ENCODE measurements at regions not wholly inside any gene's neighbourhood (a gene's known extent, or its start where the extent isn't known, plus 50 kb on each side); places are given as distances from the start of the nearest gene placed in this dataset.

DNA sequence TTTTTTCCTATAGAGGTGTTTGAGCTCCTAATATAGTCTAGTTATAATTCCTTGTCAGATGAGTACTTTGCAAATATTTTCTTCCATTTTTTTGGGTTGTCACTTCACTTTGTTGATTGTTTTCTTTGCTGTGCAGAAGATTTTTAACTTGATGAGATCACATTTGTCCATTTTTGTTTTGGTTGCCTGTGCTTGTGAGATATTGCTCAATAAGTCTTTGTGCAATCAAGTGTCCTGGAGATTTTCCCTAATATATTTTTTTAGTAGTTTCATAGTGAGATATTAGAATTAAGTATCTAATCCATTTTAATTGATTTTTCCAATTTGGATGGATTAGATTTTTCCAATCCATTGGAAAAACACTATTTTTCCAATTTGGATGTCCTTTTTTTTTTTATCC is 1395.5 kb downstream of the PLA2G4A start:
- no peak for DNase-seq (ENCODE audit: low read depth in 4 of 4, low spot score in 3 of 4)

DNA sequence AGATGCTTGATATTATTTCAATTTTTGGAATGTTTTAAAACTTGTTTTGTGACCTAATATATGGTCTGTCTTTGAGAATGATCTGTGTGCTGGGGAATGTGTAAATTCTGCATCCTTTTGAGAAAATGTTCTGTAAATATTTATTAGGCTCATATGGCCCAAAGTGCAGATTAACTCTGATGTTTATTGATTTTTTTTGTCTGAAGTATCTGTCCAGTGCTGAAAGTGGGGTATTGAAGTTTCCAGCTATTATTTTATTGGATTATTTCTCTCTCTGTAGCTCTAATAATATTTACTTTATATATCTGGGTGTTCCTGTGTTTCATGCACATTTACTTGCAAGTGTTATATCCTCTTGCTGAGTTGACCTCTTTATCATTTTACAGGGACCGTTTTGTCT is 1397.2 kb downstream of the PLA2G4A start:
- no peak for DNase-seq (ENCODE audit: low read depth in 4 of 4, low spot score in 3 of 4)

DNA sequence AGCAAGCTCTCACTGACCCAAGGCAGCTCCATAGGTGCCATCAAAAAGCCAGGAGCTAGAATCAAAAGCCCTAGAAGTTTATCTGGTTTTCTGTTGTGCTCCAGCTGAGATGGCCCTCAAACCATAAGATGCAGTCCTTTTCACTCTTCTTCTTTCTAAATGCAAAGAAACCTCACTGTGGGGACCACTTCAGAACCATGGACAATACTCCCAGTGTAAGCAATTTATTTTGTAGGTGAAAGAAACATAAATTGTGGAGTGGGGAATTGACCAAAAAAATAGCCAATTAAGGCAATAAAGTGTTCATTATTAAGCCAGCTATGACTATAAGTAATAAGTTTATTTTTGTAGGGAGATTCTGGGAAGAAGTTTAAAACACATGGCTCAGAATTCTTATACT is 1399.9 kb downstream of the PLA2G4A start:
- no peak for DNase-seq (ENCODE audit: low read depth in 4 of 4, low spot score in 3 of 4)

DNA sequence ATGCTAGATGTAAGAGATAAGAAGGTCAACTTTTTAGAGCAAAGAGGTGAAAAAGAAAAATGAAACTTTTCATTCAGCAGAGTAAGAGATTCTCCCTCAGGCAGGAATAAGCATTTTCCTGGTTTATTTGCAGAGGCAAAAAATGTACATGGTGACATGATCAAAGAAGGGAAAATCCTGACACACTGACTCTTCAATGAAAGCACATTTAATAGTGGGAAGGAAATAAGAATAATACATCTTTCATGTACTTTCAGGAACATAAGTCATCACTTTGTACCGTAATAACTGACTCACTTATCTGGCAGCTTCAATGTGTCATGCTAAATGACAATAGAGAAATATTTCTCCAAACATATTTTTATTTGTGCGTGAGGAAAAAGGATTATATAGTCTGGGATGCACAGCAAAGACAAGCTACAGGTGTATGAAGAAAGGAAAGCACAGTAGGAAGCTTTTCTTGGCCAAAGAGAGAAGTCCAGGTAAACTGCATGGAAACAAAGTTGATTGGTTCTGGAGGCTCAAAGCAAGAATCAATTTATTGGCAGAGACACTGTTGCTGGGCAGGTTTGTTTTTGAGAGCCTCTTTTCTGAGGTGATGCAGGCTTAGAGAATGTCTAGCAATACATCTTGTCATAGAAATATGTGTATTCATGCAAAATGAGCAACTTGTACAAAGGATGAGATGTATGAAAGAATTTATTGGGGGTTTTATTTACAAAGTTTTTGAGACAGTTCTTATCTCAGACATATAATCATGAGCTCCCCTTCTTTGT is 1409.0 kb downstream of the PLA2G4A start:
- no peak for DNase-seq (ENCODE audit: low read depth in 4 of 4, low spot score in 3 of 4)

DNA sequence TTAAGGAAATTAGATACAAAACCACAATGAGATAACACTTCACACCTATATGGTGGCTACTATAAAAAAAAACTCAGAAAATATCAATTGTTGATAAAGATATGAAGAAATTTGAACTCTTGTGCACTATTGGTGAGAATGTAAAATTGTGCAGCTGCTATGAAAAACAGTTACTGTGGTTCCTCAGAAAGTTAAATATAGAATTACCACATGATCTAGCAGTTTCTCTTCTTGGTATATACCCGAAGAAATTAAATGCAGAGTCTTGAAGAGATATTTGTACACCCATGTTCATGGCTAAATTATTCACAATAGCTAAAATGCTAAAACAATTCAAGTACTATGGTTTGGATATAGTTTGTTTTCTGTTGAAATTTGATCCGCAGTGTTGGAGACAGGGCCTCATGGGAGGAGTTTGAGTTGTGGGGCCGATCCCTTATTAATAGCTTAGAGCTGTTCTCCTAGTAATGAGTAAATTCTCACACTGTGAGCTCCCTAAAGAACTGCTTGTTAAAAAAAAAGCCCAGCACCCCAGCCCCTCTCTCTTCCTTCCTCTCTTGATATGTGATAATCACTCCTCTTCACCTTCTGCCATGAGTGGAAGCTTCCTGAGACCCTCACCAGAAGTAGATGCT is 1412.1 kb downstream of the PLA2G4A start:
- DNase-seq (ENCODE audit: low read depth in 4 of 4, low spot score in 3 of 4): no peak

DNA sequence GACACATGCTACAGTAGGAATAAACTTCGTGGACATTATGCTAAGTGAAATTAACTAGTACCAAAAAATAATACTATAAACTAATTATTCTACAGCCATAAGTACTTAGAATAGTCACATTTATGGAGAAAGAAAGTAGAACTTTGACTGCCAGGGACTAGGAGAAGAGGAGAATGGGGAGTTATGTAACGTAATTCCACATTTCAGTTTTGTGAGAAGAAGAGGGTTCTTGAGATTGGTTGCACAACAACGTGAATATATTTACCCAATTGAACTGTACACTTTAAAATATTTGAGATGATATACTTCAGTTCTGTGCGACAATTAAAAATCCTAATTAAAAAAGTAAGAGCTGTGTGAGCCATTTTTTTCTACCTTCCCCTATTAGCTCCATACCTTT is 1412.9 kb downstream of the PLA2G4A start:
- DNase-seq (ENCODE audit: low read depth in 4 of 4, low spot score in 3 of 4): no peak

DNA sequence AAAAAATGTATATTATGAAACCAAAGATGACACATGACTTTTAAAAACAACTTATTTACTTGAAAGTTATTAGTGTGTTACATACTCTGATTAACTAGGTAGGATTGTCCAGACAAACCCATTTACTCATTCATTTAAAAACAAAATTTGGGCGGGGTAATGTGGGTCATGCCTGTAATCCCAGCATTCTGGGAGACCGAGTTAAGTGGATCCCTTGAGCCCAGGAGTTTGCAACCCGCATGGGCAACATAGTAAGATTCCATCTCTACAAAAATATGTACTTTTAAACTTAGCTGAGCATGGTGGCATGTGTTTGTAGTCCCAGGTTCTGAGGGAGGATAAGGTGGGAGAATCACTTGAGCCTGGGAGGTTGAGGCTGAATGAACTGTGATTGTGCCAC is 1414.7 kb downstream of the PLA2G4A start:
- no peak for DNase-seq (ENCODE audit: low read depth in 4 of 4, low spot score in 3 of 4)

DNA sequence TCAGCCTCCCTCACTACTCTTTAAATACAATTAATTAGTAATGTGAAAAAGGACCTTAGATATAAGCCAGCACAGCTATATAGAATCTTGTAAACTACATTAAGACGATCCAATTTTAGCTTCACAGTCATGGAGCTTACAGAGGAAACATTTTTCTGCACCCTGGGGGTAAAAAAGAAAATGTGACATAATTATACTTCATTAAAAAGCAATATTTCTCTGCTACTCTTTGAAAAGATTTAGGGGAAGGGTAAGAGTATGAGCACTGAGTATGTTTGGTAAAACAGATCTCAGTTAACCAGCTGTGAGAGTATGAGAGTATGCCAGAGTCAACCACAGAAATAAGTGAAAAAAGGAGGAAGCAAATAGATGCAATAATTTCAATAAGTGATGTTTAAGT is 1415.9 kb downstream of the PLA2G4A start:
- DNase-seq (ENCODE audit: low read depth in 4 of 4, low spot score in 3 of 4): no peak

DNA sequence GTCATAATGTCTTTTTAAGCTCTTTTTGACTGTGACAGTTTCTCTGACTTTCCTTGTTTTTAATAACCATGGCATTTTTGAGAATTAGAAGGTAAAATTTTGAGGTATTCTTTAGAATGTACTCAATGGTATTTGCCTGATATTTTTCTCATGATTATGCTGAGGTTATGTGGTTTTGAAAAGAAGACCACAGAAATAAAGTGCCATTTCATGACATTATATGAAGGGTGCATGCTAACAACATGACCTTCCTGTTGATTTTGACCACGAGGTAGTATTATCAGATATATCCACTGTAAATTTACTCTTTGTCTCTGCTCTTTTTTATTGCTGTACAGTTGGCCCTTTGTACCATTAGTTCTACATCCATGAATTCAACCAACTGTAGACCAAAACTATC is 1418.5 kb downstream of the PLA2G4A start:
- no peak for DNase-seq (ENCODE audit: low read depth in 4 of 4, low spot score in 3 of 4)

DNA sequence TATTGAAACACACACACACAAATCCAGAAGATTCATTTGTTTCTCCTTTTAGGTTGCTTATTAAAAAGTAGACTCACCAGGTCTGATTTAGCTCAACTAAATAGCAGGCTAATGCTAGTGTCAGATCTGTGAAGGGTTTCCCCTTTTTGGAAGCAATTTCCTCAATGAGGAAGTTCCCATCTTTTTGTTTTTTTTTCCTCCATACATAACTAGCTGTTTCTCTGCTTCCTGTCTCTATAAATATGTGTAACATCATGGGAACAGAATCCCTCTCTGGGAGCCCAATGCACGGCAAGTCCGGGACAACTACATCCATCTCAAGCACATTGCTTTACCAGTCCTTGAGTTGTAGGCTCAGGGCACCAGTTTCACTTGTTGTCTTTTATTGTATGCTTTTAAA is 1421.1 kb downstream of the PLA2G4A start:
- DNase-seq (ENCODE audit: low read depth in 4 of 4, low spot score in 3 of 4): no peak

DNA sequence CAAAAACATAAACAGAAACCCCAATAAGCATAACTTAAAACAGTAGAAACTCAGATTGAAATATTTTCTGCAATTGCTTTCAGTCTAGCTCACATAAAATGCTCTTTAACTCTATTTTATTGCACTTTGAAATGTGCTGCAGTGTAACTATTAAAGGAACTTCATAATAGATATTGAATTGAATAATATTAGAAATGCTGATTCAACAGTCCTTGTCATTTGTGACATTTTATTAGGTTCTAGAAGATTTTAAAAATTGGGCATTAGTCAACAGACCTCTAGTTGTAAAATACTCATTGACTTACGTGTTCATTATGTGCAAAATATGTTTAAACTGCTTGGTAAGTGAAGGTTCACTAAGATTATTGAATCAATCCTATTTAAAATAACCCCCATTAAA is 1422.3 kb downstream of the PLA2G4A start:
- no peak for DNase-seq (ENCODE audit: low read depth in 4 of 4, low spot score in 3 of 4)

DNA sequence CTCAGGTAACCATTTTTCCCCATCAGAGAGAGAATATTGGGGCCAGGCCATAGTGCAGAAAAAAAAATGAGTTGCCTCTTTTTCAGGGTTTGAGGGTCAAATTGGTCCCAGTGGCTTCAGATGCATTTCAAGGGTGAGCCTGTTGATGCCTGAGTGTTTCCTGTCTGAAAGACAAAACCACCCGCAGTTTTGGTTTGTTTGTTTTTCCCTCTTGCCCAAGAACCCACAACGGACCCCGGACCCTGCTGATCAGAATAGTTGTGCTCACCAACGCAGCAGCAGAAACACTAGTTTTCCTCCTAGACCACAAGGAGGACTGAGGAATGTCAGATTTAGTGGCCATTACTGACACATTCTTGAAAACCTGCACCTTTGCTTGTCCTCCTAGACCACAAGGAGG is 1433.1 kb downstream of the PLA2G4A start:
- DNase-seq (ENCODE audit: low read depth in 4 of 4, low spot score in 3 of 4): no peak

DNA sequence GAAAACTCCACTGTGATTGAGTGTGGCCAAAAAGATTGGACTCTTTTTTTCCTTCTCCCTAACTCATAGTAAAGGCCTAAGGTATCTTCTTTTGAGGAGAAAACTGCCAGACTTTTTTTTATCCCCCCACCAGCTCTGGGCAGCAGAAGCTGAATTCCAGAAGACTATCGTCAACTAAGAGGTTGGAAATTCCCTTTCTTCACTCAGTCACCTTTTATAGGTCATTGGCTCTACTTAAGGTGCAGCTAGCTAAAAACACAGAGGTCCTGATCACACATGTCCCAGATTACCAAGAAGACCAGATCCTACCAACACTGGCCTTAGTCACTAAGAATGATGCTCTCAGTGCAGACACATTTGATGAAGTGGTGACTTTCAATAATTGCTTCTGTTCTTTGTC is 1441.2 kb downstream of the PLA2G4A start:
- DNase-seq (ENCODE audit: low read depth in 4 of 4, low spot score in 3 of 4): no peak

DNA sequence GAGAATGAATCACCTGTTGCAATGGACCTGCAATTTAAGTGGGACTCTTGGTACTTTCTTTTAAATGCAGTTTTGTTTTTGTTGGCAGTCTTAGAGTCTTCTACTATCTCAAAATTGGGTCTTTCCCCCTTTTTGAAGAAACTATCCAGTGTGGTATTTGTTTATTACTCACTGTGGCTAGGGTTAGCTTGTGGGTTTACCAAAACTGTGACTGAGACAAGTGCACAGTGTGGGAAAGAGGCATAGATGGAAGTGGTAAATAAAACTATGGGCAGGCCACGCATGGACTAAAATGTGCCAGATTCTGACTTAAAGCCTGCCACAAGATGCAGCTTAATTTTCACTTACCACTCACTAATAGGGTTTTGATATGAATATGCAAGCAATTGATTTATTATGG is 1441.7 kb downstream of the PLA2G4A start:
- no peak for DNase-seq (ENCODE audit: low read depth in 4 of 4, low spot score in 3 of 4)

DNA sequence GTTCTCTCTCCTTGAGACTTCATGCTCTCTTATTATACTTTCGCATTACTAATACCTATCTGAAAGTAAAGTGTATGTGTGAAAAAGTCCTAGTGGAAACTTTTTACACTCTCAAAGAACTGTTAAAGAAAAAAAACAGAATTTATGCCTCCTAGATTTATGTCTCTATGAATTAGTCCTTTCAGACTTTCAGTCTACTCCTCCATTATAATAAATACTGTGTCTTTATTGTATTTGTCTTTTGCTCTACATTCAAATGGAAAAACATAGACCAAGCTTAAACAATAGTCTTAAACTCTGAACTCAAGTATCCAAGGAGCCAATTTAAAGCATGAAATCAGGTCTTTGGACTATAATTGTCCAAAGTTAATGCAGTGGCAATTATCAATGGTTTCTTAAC is 1449.0 kb downstream of the PLA2G4A start:
- no peak for DNase-seq (ENCODE audit: low read depth in 4 of 4, low spot score in 3 of 4)

DNA sequence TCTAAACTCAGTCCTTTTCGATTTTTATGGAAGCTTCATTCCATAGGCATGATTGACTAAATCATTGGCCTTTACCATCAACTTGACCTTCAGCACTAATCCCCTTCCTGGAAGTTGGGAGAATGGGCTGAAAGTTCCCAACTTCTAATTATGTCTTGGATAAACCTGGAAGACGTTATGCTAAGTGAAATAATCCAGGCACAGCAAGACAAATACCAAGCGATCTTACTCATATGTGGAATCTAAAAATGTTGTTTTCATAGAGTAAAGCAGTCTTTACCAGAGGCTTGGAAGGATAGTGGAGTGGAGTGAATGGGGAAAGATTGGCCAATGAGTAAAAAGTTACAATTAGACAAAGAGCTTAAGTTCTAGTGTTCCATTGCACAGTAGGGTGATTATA is 1453.2 kb downstream of the PLA2G4A start:
- DNase-seq (ENCODE audit: low read depth in 4 of 4, low spot score in 3 of 4): no peak

DNA sequence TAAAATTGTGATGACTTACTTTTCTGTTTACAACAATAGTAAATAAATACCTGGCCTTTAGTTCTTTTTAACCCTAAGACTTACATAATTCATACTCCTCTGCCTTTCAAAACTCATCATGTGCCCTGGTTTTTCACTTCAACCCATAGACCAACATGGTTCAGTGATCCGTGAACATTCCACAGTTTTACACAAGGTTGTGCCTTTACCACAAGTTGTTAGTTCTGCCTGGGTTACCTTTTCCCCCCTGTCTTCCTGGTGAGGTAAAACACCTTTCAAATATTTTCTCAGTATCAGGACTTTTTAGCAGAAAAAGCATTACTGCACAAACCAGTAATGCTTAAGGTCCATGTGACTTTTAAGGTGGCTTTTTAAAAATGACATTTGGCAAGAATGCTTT is 1466.4 kb downstream of the PLA2G4A start:
- DNase-seq (ENCODE audit: low read depth in 4 of 4, low spot score in 3 of 4): peak in 3 of 4 donors; percentile 1 to 25 (median 24)

DNA sequence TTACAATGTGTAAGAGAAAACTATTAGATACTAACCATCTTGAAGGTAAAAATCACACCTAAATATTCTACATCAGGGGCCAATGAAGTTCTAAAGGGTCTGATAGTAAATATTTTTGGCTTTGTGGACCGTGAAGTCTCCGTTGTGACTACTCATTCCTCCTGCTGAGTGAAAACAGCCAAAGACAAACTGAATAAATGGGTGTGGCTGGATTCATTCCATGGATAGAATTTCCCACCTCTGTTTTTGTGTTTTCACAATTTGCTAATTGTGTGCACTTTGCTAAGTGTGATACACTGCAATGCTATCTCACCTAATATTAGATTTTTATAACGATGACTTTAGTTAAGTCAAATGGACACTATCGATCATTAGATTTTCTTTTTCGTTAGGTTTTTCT is 1474.0 kb downstream of the PLA2G4A start:
- no peak for DNase-seq (ENCODE audit: low read depth in 4 of 4, low spot score in 3 of 4)

DNA sequence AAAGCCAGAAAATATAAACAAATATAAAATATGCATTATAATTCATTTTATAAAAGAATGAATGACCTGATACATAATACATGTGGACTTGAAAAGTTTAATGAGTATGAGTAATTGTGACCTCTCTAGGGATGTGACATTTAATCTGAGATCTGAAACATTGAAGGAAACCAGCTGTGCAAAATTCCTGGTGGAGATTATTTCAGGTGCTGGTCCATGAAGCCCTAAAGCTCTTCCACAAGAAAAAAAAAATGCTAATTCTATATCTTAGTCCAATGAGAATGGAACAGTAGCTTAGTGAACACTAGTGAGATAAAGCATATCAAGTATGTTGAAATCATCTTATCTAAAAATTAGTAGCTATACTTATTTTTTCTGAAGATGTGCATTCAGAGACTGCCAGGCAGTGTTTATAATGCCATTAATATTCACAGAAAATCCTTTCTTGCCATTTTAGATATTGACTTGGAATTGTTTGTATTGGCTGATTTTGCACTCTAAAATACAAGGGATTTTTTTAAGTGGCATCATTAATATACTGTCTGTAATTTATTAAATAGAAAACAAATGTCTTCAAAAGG is 1485.9 kb downstream of the PLA2G4A start:
- DNase-seq (ENCODE audit: low read depth in 4 of 4, low spot score in 3 of 4): no peak

DNA sequence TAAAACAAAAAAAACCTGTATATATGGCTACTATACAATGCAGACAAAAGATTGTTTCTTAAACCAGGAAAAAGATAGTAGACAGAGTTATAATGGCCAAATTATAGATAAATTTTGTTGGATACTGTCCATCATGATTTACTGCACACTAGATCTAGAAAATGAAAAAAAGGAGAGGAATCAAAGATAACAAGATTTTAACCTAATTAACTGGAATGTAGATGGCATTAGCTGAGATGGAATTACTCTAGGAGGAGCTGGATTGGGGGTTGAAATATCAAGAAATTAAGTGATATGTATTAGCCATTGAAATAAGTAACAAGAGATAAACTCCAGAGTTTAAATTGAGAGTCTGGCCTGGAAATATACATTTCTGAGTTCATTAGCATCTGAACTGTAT is 1489.1 kb downstream of the PLA2G4A start:
- DNase-seq (ENCODE audit: low read depth in 4 of 4, low spot score in 3 of 4): no peak

DNA sequence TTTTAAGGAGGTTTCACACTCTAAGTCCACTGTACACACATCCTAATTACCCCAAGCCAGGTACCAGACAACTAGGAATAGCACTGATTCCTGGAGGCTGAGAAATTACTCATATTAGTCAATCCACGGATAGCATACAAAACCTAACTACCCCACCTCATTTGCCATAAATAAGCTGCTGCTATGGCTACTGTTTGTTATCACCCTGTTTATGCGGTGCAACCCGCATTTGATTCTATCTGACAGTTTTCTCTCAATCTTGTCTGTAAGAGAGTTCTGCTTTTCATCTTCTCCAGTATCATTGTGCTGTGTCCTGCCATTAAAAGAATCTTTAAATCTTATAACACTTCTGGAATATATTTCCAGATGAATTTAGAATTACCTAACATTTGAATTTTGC is 1496.5 kb downstream of the PLA2G4A start:
- no peak for DNase-seq (ENCODE audit: low read depth in 4 of 4, low spot score in 3 of 4)

DNA sequence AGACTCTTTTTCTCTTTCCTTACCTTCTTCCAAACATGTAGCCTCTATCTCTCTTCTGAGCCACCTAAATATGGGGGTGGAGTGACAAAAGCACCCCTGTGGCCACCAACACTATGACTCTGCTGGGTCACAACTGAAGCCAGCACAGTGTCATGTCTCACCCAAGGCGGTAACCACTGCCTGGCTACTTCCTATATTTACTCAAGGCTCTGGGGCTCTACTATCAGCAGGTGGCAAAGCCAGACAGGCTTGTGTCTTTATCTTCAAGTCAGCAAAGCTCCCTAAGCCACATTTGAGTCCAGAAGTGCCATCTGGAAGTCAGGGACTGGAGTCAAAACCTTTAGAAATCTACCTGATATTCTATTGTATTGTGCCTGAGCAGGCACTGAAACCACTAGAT is 1515.2 kb downstream of the PLA2G4A start:
- DNase-seq (ENCODE audit: low read depth in 4 of 4, low spot score in 3 of 4): no peak

Data from right renal pelvis (tissue), 4 donors.